NCI-H2171 treated with DMSO at 0.1 percent for 48 hours (cell line): ENCODE measurements at regions not wholly inside any gene's neighbourhood (a gene's known extent, or its start where the extent isn't known, plus 50 kb on each side); places are given as distances from the start of the nearest gene placed in this dataset.

Experiments
- DNase-seq: peaks from one replicate; lab custom pipeline; 2025; lab: John Stamatoyannopoulos, UW

DNA sequence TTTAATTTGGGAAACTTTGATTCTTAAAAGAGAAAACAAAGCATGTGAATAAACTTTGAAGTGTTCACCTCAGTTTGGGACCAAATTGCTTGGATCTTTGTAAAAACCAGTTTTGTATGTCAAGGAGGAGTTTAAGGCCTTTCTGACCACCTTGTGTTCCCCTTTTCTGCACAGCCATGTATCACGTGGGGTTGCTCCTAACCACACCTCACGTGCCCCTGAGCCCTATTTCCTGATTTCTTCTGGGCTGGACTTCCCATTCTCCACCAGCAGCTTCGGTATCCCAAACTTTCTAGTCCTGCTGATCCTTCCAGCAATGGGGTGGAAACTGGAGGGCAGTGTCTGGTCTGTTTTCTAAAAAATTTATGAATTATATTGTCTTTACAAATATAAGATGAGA lies 76.4 kb upstream of the STT3B start:
- DNase-seq, result no peak

DNA sequence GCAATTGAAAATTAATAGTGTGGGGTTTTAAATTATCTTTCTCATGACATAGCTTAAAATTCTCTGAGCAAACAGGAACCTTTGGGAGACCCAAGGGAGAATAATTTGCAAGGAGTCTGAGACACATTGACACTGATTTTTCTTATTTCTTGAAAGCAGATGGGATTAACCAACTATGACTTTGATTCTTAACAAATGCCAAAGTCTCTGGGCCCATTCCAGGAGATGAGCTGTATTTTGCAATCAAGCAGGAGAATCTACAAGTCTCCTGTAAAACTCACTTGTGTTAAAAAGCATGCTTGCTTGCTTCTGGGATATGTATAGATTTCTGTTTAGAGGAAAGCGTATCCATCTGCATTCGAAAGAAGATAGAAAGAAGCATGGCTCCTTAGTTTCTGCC lies 71.3 kb upstream of the STT3B start:
- no peak for DNase-seq

DNA sequence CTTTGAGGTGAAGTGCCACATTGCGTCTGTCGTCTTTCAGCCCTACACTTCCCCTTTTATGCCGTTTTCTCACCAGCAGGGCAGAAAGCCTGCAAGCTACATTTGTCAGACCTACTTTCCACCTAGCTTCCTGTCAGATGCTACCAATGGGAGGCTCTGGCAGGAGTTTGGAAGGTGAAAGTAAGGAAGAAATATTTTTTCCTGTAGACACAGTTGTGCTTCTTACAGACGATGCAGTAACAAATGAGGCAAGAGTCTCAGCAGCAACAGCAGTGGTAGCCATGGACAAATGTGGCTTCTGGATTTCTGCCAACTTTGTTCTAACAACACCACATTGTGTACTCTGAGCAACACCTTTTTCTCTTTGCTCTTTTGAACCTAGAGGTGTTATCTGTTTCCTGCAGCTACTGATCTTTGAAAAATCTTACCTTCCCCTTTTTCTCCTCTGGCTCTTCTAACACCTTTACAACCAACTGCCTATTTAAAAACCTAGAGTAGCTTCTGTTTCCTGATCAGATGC lies 70.6 kb upstream of the STT3B start:
- DNase-seq, result peak; percentile 2

DNA sequence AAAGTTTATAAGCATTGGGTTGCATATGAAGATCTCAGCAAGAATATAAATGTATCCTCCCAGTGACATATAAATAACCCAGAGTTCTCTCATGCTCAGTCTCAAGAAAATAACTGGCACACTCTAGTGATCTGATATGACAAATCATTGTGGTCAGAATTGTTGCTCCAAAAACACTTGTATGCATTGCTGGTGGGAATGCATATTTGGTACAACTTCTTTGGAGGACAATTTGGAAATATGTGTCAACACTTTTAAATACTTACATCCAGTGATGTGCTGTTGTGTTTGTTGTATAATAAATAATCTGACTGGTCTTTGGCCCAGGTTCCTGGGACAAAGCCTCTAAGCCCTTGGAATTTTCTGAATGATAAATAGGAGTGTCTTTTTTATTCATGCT lies 66.7 kb upstream of the STT3B start:
- DNase-seq, result no peak

DNA sequence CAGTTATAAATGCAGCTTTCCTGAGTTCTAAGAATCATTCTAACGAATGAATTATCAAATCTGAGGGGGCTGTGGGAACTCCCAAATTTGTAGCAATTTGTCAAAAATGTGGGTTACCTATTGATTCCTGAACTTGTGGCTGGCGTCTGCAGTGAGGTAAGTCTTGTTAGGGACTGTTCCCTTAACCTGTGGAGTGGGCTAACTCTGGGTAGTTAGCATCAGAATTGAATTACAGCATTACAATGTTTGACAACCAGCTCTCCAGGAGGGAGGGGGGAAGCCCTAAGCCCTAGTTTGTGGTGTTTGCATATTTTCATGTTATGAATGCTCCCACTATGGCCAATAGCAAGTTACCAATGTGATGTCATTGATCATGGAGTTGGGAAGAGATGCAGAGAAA lies 65.9 kb upstream of the STT3B start:
- DNase-seq, result no peak

DNA sequence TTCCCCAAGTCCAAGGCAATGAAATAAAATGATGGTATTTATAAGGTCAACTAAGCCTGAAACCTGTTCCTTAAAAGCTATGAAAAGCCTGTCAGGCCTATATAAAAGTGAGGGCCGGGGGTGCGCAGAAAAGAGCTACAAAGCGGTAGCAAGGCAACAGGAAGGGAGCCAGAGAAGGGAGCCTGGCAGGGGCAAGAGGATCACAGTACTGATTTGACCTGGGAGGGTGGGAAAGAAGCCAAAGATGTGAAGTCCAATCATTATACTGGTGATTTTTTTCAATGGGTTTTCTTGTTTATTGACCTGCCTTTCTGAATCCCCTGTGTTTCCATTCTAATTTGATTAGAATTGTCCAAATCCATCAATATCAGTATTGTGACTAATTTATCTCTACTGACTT lies 64.3 kb upstream of the STT3B start:
- no peak for DNase-seq

DNA sequence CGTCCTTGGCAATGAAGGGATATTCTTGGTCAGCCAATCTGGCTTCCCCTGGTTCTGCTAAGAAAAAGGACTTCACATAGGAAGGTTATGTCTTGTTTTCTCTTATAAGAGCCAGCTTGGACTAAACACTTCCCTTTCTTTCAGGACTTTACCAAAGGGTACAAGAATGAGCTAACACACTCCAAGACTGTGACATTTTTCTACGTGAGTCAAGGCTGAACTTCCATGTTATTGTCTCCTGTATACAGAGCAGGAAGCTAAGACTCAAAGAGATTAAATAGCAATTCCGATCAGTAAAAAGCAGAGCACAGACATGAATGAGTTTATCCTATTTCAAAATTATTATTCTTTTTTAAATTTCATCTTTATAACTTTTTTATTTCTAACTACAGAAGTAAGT lies 63.3 kb upstream of the STT3B start:
- DNase-seq, result no peak

DNA sequence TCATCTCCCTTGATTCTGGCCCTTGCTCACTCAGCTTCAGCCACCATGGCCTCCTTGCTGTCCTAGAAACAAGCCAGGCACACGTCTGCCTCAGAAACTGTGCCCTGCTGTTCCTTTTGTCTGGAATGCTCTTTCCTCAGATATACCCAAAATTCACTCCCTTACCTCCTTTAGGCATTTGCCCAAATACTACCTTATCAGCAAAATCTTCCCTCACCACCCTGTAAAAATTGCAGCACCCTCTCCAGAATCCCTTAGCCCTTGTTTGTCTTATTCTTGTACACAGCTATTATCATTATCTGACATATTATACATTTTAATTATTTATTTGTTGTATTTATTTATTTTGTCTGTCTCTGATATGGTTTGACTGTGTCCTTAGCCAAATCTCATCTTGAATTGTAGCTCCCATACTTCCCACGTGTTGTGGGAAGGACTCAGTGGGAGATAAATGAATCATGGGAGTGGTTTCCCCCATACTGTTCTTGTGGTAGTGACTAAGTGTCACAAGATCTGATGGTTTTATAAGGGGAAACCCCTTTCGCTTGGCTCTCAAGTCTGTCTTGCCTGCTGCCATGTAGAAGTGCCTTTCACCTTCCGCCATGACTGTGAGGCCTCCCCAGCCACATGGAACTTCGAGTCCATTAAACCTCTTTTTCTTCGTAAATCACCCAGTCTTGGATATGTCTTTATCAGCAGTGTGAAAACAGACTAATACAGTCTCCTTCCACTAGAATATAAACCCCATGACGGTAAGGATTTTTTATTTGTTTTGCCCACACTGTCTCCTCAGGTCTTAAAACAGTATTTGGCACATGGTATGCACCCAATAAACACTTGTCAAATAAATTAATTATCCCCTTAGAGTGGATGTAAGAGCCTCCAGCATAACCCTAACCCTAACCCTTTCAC lies 60.0 kb upstream of the STT3B start:
- DNase-seq, result no peak

DNA sequence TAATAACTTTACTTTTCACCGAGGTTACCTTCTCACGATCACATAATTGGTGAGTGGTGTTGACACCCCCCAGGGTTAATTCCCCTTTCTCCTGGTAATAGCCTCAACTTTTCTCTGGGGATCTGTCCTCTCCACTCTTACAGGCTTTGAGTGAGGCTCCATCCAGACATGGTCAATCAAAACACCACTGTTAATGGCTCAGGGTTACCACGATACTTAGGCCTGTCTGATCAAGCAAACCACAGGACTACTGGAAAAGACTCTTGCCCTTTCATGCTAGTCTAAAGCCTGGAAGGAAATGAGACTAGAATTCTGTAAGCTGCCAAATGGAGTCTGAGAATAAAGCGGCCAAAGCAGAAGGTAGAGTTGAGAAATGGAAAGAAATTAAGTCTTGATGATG lies 56.5 kb upstream of the STT3B start:
- DNase-seq, result no peak

DNA sequence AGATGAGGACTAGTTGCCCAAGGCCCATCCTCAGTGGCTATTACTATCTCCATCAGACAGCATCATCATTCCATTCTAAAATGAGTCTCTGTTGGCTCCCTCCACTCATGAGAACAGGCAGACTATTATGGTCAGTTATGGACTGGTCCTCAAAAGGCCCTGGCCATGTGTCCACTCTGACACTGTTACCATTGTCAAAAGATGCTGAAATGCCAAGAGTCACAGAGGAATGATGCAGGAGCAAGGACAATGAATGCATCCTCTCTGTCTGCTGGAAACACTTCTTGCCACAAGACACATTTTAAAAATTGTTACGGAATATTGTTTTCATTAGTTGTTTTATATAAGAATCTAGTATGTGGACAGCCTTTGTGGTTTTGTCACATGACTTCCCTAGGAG lies 53.3 kb upstream of the STT3B start:
- DNase-seq, result no peak

DNA sequence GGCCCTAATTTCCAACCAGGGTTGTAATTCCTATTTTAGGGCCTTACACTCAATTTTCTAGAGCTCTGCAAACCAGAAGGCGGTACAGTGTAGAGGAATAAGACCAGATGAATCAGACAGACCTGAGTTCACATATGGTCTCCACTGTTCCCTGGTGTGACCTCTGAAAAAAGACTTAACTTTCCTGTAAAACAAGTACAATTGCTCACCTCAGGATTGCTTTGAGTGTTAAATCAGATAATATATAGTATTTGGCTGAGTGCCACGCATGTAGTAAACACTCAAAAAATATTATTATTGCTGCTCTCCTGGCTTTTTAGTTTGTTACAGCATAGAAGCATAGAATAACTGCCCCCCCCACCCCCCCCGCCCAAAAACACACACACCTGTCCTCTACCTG lies 51.0 kb upstream of the STT3B start:
- no peak for DNase-seq

DNA sequence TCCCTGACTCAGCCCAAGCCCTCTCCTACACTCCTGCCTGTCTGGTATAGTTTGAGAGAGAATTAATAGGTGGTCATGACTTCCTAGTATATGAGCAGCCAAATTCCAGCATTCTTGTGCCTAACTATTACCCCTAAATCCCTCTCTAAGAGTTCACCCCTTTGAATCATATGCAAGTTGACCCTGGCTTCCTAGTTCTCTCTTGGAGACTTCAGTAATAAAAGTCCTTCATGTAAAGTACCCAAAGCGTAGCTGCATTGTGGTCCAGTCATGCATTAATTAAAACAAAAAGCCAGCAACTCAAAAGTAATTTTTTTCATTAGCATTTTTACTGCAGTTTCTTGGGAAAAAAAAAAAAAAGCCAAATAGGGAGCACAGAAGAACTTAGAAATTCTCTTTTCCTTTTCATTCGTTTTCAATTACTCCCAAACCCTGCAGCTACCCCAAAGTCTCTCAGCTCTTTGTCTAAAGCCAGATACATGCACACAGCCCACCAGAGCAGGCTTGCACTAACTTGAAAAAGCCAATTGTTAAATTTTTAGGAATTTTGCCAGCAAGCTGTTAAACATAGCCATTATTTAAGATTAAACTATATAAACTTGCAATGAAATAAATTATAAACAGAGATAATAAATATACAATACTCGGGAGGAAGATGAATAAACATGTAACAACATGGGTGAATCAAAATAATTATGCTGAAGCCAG lies 50.1 kb upstream of the STT3B start:
- no peak for DNase-seq
